ENCODE measurements at regions not wholly inside any gene's neighbourhood (a gene's known extent, or its start where the extent isn't known, plus 50 kb on each side); places are given as distances from the start of the nearest gene placed in this dataset.
"Not testable (repeated sequence)": the region's sequence is repeated elsewhere in the genome, so short reads cannot be mapped to it uniquely, and the experiment has no call there.

- no peak for DNase-seq (ENCODE audit: low read depth)
These were observed 368.4 kb upstream of the GRAMD2B start for GRCh38 chr5:126054577-126055347.

- DNase-seq (ENCODE audit: low read depth): no peak
These were observed 367.9 kb upstream of the GRAMD2B start for GRCh38 chr5:126055348-126055729.

- no peak for DNase-seq (ENCODE audit: low read depth)
These were observed 366.9 kb upstream of the GRAMD2B start for GRCh38 chr5:126056352-126056751.

GRCh38 chr5:126056851-126057622 is 366.2 kb upstream of the GRAMD2B start:
- no peak for DNase-seq (ENCODE audit: low read depth)

GRCh38 chr5:126058392-126058791 is 364.8 kb upstream of the GRAMD2B start:
- not testable (repeated sequence) for DNase-seq (ENCODE audit: low read depth)

GRCh38 chr5:126062398-126063221 is 360.6 kb upstream of the GRAMD2B start:
- DNase-seq (ENCODE audit: low read depth): no peak

GRCh38 chr5:126065061-126065460 is 358.1 kb upstream of the GRAMD2B start:
- DNase-seq (ENCODE audit: low read depth): no peak

GRCh38 chr5:126066836-126067235 is 356.4 kb upstream of the GRAMD2B start:
- no peak for DNase-seq (ENCODE audit: low read depth)

GRCh38 chr5:126067404-126067803 is 355.8 kb upstream of the GRAMD2B start:
- DNase-seq (ENCODE audit: low read depth): no peak

- no peak for DNase-seq (ENCODE audit: low read depth)
These were observed 353.9 kb upstream of the GRAMD2B start for GRCh38 chr5:126069329-126069728.

GRCh38 chr5:126070481-126070880 is 352.7 kb upstream of the GRAMD2B start:
- no peak for DNase-seq (ENCODE audit: low read depth)

- no peak for DNase-seq (ENCODE audit: low read depth)
These were observed 348.7 kb upstream of the GRAMD2B start for GRCh38 chr5:126074538-126074937.

GRCh38 chr5:126079266-126079665 is 343.9 kb upstream of the GRAMD2B start:
- DNase-seq (ENCODE audit: low read depth): no peak

GRCh38 chr5:126081209-126081608 is 342.0 kb upstream of the GRAMD2B start:
- DNase-seq (ENCODE audit: low read depth): no peak

GRCh38 chr5:126093041-126093440 is 330.2 kb upstream of the GRAMD2B start:
- no peak for DNase-seq (ENCODE audit: low read depth)

- DNase-seq (ENCODE audit: low read depth): no peak
These were observed 329.5 kb upstream of the GRAMD2B start for GRCh38 chr5:126093718-126094117.

- no peak for DNase-seq (ENCODE audit: low read depth)
These were observed 328.2 kb upstream of the GRAMD2B start for GRCh38 chr5:126094991-126095390.

GRCh38 chr5:126096442-126097006 is 326.7 kb upstream of the GRAMD2B start:
- no peak for DNase-seq (ENCODE audit: low read depth)

GRCh38 chr5:126097876-126098275 is 325.3 kb upstream of the GRAMD2B start:
- DNase-seq (ENCODE audit: low read depth): no peak

- peak; percentile 20 for DNase-seq (ENCODE audit: low read depth)
These were observed 324.7 kb upstream of the GRAMD2B start for GRCh38 chr5:126098330-126099017.

GRCh38 chr5:126099077-126099476 is 324.1 kb upstream of the GRAMD2B start:
- DNase-seq (ENCODE audit: low read depth): no peak

- DNase-seq (ENCODE audit: low read depth): no peak
These were observed 322.4 kb upstream of the GRAMD2B start for GRCh38 chr5:126100767-126101166.

Data from non-pigmented ciliary epithelial cell (primary cell).